AG04450 (cell line): ENCODE measurements at regions not wholly inside any gene's neighbourhood (a gene's known extent, or its start where the extent isn't known, plus 50 kb on each side); places are given as distances from the start of the nearest gene placed in this dataset.

Experiments
- CTCF ChIA-PET: fragments of 300-600, 350-600 bp; formaldehyde crosslinking; extraction: SDS; loops from one replicate; lab custom pipeline; 2022; ENCODE audit warnings: antibody characterized with exemption, inconsistent platforms; lab: Charles Lee
- POLR2A ChIA-PET: fragments of 350-600 bp; formaldehyde crosslinking; extraction: SDS; loops from one replicate; lab custom pipeline; 2021; ENCODE audit warnings: antibody characterized with exemption, inconsistent platforms; lab: Yijun Ruan, JAX
- DNase-seq: peaks from one replicate; pipeline ENCODE4 v3.0.0-alpha.2; 2011; ENCODE audit warnings: low read depth, low spot score
- H3K27ac ChIP-seq: one replicate; pipeline ENCODE4 v1.5.1; 2012; ENCODE audit warnings: low read depth, low read length, control low read depth
- H3K27me3 ChIP-seq: one replicate; pipeline ENCODE4 v1.6.0; 2012; ENCODE audit warnings: low read length; ENCODE audit not compliant: control insufficient read depth, insufficient read depth
- H3K4me3 ChIP-seq: 2 replicates; pipeline ENCODE4 v1.5.1; 2011; ENCODE audit warnings: mild to moderate bottlenecking, low read depth, low read length, control low read depth
- H3K9me3 ChIP-seq: 2 replicates; pipeline ENCODE4 v1.5.1; 2012; ENCODE audit warnings: low read length; ENCODE audit not compliant: control insufficient read depth, insufficient read depth
- CTCF ChIP-seq: IDR thresholded peaks from 2 replicates; pipeline ENCODE4 v1.5.1; 2011; ENCODE audit warnings: low read depth, low read length, control low read depth, inconsistent platforms

- peaks cover 5% of the 10 kb centered on the region for H3K9me3 ChIP-seq
- peaks cover 63% of the 10 kb centered on the region for H3K27me3 ChIP-seq
- no peak for TF ChIP-seq CTCF
- CTCF ChIA-PET = no interaction called here
- no peak overlapping the region for H3K27ac ChIP-seq
- no peak for DNase-seq
- no peak overlapping the region for H3K4me3 ChIP-seq
- POLR2A ChIA-PET = no interaction called here
Observed at GRCh38 chr7:1370738-1371137, 88.5 kb downstream of the MICALL2 start.

DNA sequence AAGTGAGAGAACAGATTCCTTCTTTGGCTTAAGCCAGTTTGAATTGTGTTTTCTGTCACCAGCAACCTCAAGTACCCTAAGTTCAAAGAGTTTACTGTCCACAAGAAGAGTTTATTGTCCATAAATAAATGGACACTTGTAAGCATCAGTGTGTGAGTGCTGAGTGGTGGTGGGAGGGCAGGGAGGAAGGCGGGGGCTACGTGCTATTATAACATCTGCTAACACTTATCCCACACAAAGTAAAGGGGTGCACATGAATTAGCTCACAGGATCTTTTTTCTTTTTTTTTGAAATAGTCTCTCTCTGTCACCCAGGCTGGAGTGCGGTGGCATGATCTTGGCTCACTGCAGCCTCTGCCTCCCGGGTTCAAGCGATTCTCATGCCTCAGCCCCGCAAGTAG, 87.2 kb downstream of the MICALL2 start:
- no peak for DNase-seq
- ChIA-PET CTCF (no interaction called here), POLR2A (no interaction called here)
- H3K9me3 ChIP-seq = no peaks in the 10 kb centered on the region; the same call in 1 of the 2 replicates
- no peak overlapping the region for H3K4me3 ChIP-seq
- H3K27ac ChIP-seq = no peak overlapping the region
- H3K27me3 ChIP-seq = peaks cover 56% of the 10 kb centered on the region
- TF ChIP-seq CTCF = no peak

DNA sequence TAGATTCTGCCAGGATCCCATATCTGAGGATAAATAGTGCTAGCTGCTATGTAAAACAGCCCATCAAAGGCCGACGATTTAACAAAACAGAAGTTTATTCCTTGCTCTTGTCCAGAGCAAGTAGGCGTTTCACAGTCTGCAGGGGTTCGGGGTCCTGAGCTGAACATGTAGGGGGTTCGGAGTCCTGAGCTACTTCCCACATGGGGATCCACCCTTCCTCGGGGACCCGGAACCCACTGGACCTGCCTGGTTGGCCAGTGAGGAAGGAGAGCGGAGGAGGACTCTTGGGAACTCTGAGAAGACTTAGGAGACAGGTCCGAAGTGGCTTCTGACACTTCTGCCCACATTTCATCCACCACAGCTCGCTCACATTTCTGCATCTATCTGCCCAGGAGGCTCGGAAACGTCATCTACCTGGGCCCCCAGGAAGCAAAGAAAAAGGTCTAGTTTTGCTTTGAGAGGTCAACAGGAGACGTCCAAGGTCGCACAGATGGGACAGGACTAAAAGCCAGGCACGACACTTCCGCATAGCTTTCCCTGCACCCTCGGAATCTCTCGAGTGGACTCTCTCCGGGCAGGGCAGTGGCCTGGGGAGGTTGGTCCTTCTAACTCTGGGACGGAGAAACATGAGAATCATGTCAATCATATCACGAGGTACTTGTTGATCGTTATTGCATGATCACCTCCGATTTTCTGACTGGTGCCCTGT, 86.4 kb downstream of the MICALL2 start:
- peaks cover 3% of the 10 kb centered on the region; the same call in 1 of the 2 replicates for H3K9me3 ChIP-seq
- ChIA-PET POLR2A (no interaction called here), CTCF (interaction anchor here (0.6 kb wide), 1 partner anchor 37 kb away, joined by 6 read pairs; no protein-coding TSS in a partner anchor)
- H3K4me3 ChIP-seq = no peak overlapping the region
- H3K27ac ChIP-seq = no peak overlapping the region
- no peak for TF ChIP-seq CTCF
- DNase-seq = no peak
- peaks cover 49% of the 10 kb centered on the region for H3K27me3 ChIP-seq

DNA sequence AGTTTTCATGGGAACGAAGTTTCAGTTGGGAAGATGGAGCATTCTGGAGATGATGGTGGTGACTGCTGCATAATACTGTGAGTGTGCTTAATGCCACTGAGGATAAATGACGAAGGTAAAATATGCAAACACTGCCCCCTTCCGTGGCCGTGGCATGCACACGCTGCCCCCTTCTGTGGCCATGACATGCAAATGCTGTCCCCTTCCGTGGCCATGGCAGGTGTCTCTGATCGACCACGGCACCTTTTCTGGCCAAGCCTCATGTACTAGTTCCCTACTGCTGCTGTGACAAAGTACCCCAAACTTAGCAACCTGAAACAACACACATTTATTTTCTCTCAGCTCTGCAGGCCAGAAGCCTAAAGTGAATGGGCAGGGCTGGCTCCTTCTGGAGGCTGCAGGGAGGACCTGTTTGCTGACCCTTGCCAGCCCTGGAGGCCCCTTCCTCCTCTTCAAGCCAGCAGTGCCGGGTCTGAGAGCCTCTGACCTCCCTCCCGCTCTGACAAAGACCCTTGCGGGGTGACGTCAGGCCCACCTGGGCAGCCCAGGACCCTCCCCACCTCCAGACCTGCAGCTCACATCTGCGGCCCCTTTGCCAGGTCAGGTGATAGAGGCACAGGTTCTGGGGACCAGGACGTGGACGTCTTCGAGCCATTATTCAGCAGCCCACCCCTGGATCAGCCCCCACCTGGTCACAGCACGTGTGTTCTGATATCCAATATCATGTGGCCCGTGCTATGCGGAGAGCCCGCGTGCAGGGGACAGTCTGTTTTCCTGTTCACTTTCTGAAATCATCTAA, 82.0 kb downstream of the MICALL2 start:
- no peak overlapping the region for H3K4me3 ChIP-seq
- ChIA-PET POLR2A (no interaction called here), CTCF (no interaction called here)
- peaks cover 3% of the 10 kb centered on the region; the same call in 1 of the 2 replicates for H3K9me3 ChIP-seq
- no peak for DNase-seq
- peaks cover 22% of the 10 kb centered on the region for H3K27me3 ChIP-seq
- H3K27ac ChIP-seq = no peak overlapping the region
- no peak for TF ChIP-seq CTCF
